Endothelial cell (in vitro differentiated cells): ENCODE measurements at regions not wholly inside any gene's neighbourhood (a gene's known extent, or its start where the extent isn't known, plus 50 kb on each side); places are given as distances from the start of the nearest gene placed in this dataset.

Experiments
- DNase-seq: peaks from one replicate; pipeline ENCODE4 v3.0.0; 2021; ENCODE audit warnings: low spot score
- H3K27ac Mint-ChIP-seq: one replicate; pipeline ENCODE4 v1.8.0; 2021; ENCODE audit warnings: mixed read lengths, inconsistent platforms; ENCODE audit not compliant: unreplicated experiment
- H3K27me3 Mint-ChIP-seq: one replicate; pipeline ENCODE4 v1.8.0; 2021; ENCODE audit warnings: mild to moderate bottlenecking, moderate library complexity, mixed read lengths, inconsistent platforms; ENCODE audit not compliant: unreplicated experiment
- H3K36me3 Mint-ChIP-seq: one replicate; pipeline ENCODE4 v1.8.0; 2021; ENCODE audit warnings: mild to moderate bottlenecking, low read depth, mixed read lengths, inconsistent platforms; ENCODE audit not compliant: unreplicated experiment
- H3K4me1 Mint-ChIP-seq: one replicate; pipeline ENCODE4 v1.8.0; 2021; ENCODE audit warnings: mild to moderate bottlenecking, mixed read lengths, inconsistent platforms; ENCODE audit not compliant: unreplicated experiment
- H3K4me3 Mint-ChIP-seq: one replicate; pipeline ENCODE4 v1.8.0; 2021; ENCODE audit warnings: mild to moderate bottlenecking, mixed read lengths, inconsistent platforms; ENCODE audit not compliant: unreplicated experiment
- H3K9me3 Mint-ChIP-seq: one replicate; pipeline ENCODE4 v1.8.0; 2021; ENCODE audit warnings: mixed read lengths, inconsistent platforms; ENCODE audit not compliant: unreplicated experiment
- TF ChIP-seq, protein P1 (sequence below): fragments of 200-600 bp; sonication (generic); IDR thresholded peaks from one replicate; pipeline ENCODE4 v1.5.0; 2021; ENCODE audit warnings: antibody characterized with exemption; ENCODE audit not compliant: unreplicated experiment

DNA sequence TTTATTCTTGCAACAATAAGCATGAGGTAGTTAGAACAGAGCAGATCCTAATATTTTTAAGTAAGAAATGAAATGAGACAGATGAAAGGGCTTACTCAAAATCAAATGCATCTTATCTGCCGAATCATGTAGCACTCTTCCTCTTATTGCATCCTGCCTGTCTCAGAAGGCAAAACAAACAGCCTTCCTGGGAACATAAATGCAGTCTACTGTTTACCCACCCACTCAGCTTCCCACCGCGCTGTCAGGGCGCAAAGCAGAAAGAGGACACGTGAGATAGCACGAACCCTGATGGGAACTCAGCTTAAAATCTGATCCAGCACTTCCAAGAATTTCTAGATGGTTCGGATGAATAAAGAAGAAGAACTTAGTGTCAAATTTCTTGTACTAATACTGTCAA is 114.4 kb upstream of the CDK1 start:
- peak; percentile 36 for DNase-seq
- H3K4me3 Mint-ChIP-seq = no peak overlapping the region
- H3K27me3 Mint-ChIP-seq = no peaks in the 10 kb centered on the region
- TF ChIP-seq, protein P1, sequence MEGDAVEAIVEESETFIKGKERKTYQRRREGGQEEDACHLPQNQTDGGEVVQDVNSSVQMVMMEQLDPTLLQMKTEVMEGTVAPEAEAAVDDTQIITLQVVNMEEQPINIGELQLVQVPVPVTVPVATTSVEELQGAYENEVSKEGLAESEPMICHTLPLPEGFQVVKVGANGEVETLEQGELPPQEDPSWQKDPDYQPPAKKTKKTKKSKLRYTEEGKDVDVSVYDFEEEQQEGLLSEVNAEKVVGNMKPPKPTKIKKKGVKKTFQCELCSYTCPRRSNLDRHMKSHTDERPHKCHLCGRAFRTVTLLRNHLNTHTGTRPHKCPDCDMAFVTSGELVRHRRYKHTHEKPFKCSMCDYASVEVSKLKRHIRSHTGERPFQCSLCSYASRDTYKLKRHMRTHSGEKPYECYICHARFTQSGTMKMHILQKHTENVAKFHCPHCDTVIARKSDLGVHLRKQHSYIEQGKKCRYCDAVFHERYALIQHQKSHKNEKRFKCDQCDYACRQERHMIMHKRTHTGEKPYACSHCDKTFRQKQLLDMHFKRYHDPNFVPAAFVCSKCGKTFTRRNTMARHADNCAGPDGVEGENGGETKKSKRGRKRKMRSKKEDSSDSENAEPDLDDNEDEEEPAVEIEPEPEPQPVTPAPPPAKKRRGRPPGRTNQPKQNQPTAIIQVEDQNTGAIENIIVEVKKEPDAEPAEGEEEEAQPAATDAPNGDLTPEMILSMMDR = no peak
- H3K9me3 Mint-ChIP-seq = no peaks in the 10 kb centered on the region
- peak overlapping the region; percentile 85 for H3K27ac Mint-ChIP-seq
- no peaks in the 10 kb centered on the region for H3K36me3 Mint-ChIP-seq
- H3K4me1 Mint-ChIP-seq = peaks cover 31% of the 10 kb centered on the region

DNA sequence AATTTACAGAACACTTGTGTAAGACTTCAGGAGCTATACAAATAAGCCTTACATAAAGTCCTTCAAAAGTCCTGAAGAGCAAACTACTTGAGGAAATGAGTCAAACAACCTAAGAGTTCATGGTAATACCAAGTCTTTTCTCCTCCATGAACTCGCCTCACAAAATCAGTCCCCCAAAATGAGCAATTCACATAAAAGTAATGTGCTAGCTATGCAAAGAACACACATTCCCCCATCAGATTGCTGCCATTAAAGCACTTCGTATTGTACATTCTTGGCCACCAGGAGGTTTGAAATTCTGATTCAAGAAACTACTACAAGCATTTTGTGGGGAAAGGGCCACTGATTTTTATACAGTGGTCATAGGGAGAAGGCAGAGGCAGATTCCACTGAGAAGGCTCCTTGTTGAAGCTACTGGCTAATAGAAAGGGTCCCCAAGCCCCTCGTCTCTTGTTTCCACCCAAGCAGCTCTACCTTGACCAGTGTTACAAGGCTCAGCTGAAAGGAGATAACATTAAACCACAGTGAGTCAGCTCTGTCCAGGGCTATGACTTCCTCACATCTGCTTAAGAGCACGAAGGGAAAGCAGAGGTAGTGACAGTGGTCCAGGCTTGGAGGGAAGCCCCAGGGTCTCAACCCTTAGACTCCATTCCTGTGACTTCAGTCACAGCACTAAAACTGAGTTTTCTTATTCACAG is 115.2 kb upstream of the CDK1 start:
- Mint-ChIP-seq H3K4me3 (no peak overlapping the region), H3K9me3 (no peaks in the 10 kb centered on the region), H3K36me3 (no peaks in the 10 kb centered on the region), H3K4me1 (peaks cover 30% of the 10 kb centered on the region), H3K27me3 (no peaks in the 10 kb centered on the region), H3K27ac (peak overlapping the region; percentile 14)
- DNase-seq = no peak
- TF ChIP-seq, protein P1 = no peak

DNA sequence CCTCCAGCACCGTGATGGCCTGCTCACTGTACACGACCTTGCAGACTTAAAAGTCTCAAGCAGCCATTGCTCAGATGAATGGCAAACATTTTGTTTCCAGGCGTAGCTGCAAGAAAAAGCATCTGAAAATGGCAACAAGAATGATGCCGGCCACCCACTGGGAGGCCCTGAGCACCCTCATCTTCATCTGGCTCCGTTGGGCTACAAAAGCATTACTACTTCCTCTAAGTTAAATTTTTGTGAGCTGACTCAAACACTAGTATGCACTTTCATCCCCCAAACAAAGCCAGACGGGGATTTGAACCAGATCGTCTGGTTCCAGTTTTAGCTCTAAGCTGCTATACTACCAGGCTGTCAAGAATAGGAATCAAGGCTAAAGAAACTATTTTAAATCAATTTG is 116.6 kb upstream of the CDK1 start:
- Mint-ChIP-seq H3K4me1 (peaks cover 25% of the 10 kb centered on the region), H3K9me3 (no peaks in the 10 kb centered on the region), H3K36me3 (no peaks in the 10 kb centered on the region), H3K27me3 (no peaks in the 10 kb centered on the region), H3K4me3 (no peak overlapping the region), H3K27ac (no peak overlapping the region)
- TF ChIP-seq, protein P1 = no peak
- no peak for DNase-seq

DNA sequence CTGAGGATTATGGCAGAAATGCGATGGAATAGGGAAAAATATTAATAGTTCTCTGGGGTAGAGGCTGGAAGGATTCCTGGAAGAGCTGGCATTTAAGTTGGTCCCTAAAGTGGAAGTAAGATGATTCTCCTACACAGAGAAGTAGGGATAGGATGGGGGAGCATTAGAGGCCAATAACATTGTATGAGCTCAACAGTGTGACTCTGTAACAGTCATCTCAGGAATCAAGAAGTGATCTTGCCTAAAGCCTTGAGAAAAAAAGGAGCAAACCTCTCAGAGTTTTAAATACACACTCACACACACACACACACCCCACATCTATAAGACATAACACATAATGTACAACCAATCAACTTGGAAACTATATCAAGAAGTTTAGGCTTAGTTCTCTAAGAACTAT is 117.7 kb upstream of the CDK1 start:
- no peaks in the 10 kb centered on the region for H3K9me3 Mint-ChIP-seq
- no peak overlapping the region for H3K4me3 Mint-ChIP-seq
- TF ChIP-seq, protein P1 = no peak

DNA sequence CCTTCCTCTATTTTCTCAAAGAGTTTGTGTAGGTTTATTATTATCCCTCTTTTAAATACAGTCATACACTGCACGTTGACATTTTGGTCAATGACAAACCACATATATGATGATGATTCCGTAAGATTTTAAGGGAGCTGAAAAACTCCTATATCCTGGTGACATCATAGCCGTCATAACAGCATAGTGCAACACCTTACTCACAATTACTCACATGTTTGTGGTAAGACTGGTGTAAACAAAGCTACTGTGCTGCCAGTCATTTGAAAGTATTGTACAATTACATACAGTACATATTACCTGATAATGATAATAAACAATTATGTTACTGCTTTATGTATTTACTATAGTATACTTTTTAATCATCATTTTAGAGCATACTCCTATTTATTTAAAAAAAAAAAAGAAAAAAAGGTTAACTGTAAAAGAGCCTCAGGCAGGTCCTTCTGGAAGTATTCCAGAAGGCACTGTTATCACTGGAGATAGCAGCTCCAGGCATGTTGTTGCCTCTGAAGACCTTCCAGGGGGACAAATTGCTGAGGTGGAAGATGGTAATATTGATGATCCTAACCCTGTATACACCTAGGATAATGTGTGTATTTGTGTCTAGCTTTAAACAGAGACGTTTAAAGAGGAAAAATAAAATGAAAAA is 123.3 kb upstream of the CDK1 start:
- no peaks in the 10 kb centered on the region for H3K4me1 Mint-ChIP-seq
- no peak overlapping the region for H3K4me3 Mint-ChIP-seq
- TF ChIP-seq, protein P1 = no peak
- no peaks in the 10 kb centered on the region for H3K36me3 Mint-ChIP-seq
- H3K9me3 Mint-ChIP-seq = no peaks in the 10 kb centered on the region
- DNase-seq = no peak
- no peaks in the 10 kb centered on the region for H3K27me3 Mint-ChIP-seq
- H3K27ac Mint-ChIP-seq = no peak overlapping the region

More for the DNA sequence above, 117.7 kb upstream of the CDK1 start:
- Mint-ChIP-seq H3K4me1 (peaks cover 25% of the 10 kb centered on the region), H3K36me3 (no peaks in the 10 kb centered on the region), H3K27ac (no peak overlapping the region), H3K27me3 (no peaks in the 10 kb centered on the region)
- DNase-seq = no peak
